Activated naive CD4-positive, alpha-beta T cell treated with Interleukin-2 at 50 U/mL for 16 hours (primary cell): ENCODE measurements at regions not wholly inside any gene's neighbourhood (a gene's known extent, or its start where the extent isn't known, plus 50 kb on each side); places are given as distances from the start of the nearest gene placed in this dataset.
"Not testable (repeated sequence)": the region's sequence is repeated elsewhere in the genome, so short reads cannot be mapped to it uniquely, and the experiment has no call there.

Source experiments
- DNase-seq: peaks from one replicate; pipeline ENCODE4 v3.0.0-alpha.2; 2020

DNA sequence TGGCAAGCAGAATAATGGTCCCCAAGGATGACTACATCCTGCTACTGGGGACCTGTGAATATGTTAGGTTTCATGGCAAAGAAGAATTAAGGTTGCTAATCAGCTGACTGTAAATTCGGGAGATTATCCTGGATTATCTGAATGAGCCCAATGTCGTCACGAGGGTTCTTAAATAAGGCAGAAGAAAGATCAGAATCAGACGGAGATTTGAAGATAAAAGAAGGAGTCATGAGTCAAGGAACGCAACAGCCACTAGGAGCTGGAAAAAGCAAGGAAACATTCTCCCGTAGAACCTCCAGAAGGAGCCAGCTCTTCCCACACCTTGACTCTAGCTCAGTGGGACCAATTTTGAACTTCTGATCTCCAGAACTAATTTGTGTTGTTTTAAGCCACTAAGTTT is 82.9 kb upstream of the APBB1IP start:
- DNase-seq, result no peak

DNA sequence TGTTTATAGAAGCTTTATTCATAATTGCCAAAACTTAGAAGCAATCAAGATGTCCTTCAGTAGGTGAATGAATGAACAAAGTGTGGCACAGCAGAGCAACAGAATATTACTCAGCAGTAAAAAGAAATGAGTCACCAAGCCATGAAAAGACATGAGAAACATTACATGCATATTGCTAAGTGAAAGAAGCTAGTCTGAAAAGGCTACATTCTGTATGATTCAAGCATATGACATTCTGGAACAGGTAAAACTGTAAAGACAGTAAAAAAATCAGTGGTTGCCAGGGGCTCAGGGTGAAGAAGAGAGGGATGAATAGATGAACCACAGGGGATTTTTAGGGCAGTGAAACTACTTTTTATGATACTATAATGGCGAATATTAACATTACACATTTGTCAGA is 80.9 kb upstream of the APBB1IP start:
- no peak for DNase-seq

DNA sequence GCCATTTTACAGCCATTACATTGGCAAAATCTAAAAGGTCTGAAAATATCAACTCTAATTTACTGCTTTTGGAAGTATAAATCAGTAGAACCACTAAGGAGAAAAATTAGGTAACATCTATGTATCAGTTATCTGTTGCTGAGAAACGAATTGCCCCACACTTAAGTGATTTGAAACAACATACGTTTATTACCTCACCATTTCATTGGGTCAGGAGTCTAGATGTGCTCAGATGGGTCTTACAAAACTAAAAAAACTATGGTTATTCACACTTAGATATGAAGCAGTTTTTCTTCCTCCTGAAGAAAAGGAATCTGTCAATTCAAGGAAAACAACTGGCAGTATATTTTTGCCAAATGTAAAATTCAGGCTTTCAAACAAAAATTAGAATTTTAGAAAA is 80.1 kb upstream of the APBB1IP start:
- no peak for DNase-seq

DNA sequence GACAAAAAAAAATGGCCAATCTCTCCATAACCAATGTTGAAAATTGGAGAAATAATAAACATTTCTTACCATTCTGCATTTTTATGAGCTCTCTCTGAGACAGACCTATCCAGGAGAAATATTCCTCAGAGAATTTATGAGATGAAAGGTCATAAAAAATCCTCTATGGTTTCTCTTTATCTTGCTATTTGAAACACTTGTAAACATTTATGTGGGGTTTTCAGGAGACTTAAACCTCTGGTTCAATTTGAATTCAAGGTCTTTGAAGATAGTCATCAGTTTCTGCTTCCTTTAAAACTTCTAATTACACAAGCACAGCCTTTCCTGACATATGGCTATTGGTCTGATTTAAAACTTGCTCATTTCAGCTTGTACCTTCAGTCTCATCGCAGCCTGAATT is 78.5 kb upstream of the APBB1IP start:
- DNase-seq, result no peak

DNA sequence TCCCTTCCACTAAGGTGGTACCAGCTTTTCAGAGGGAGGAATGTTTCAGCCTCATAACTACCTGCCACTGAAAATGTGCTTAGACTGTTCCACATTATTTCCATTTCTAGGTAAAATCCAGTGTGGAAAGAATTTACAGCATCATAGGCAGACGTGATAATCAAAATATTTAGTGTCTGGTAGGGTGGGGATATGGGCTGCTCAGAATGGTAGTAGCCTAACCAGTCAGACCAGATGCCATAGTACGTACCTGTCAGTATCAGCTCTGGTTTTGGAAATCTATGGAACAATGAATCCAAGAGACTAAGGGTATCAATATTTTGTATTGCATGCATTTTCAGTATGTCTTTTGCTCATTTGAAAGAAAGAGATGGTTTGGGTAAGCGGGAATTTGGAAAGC is 76.8 kb upstream of the APBB1IP start:
- DNase-seq, result no peak

DNA sequence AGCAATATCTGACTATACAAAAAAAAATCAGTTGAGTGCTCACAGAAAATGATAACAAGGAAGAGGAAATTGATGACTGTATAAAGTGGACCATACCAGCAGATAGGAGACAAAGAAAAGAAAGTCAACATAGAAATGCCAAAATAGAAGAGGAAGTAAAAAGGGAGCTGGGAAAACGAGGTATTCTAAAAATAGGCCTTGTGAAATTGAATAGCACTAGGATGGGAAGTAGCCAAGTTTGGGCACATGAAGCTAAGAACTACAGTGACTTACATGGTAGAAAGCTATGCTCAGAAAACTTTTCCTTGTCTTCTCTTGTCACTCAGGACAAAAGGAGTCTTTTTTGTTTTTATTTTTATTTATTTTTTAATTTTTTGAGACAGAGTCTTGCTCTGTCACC is 76.2 kb upstream of the APBB1IP start:
- no peak for DNase-seq

DNA sequence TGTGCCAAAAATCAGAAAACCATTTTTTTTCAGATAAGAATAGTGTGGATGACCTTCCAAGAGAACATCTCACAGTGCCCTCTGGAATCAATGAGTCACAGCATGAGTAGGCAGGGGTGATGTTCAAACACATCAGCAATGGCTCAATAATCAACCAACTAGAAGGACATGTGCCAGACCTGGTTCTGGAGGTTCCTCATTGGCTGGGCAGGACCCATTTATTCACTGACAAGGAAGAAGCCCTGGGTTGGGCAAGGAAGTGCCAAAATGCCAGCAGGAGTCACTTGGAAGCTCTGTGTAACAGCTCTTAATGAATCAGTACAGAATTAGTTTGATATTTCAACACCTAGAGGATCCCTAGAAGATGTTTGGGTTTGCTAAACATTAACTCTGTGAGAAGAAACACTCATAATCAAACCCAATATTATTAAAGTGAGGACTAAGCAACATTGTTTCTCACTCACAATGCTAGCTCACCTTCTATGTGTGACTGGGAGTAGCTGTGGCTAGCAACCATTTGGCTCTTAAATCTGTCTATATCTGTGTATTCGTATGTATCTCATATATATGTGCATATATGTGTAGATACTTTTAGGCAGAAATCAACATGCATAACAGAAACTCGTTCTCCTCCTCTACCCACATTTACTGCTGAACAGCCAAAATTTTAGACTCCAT is 72.3 kb upstream of the APBB1IP start:
- no peak for DNase-seq

DNA sequence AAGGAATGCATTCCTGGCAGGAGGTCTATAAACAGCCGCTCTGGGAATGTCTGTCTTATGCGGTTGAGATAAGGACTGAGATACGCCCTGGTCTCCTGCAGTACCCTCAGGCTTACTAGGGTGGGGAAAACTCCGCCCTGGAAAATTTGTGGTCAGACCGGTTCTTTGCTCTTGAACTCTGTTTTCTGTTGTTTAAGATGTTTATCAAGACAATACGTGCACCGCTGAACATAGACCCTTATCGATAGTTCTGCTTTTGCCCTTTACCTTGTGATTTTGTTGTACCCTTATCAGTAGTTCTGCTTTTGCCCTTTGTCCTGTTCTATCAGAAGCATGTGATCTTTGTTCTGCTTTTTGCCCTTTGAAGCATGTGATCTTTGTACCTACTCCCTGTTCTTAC is 71.1 kb upstream of the APBB1IP start:
- DNase-seq, result not testable (repeated sequence)

DNA sequence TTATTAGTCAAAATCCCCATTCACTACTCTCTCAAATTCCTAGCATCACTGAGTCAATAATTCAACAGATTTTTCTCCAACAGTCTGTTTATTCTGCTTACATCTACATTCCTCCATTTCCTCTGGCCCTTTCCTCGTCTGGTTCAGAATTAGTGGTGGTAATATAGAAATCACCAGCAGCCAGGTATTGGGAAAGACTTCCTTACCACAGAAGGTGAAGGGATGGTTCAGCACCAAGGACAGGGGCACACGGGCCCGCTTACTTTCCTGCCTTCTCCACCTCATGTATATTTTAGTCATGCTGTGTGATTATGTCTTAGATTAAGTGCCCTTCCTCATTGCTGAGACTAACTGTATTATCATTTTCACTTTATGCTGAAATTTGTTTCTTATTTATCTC is 70.4 kb upstream of the APBB1IP start:
- peak; percentile 26 for DNase-seq

DNA sequence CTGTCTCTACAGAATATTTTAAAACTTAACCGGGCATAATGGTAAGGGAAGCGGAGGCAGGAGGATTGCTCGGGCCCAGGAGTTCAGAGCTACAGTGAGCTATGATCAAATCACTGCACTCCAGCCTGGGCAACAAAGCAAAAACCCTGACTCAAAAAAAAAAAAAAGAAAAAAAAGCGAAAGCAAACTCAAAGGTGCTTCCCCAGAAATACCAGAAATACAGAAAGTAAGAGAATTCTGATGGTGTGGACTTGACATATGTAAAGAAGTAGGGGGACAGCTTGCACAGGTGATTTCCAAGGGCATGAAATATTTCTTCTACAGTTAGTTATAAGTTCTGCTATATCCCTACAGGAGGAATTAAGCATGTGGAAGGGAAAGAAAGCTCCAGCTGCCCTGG is 69.7 kb upstream of the APBB1IP start:
- DNase-seq, result no peak

DNA sequence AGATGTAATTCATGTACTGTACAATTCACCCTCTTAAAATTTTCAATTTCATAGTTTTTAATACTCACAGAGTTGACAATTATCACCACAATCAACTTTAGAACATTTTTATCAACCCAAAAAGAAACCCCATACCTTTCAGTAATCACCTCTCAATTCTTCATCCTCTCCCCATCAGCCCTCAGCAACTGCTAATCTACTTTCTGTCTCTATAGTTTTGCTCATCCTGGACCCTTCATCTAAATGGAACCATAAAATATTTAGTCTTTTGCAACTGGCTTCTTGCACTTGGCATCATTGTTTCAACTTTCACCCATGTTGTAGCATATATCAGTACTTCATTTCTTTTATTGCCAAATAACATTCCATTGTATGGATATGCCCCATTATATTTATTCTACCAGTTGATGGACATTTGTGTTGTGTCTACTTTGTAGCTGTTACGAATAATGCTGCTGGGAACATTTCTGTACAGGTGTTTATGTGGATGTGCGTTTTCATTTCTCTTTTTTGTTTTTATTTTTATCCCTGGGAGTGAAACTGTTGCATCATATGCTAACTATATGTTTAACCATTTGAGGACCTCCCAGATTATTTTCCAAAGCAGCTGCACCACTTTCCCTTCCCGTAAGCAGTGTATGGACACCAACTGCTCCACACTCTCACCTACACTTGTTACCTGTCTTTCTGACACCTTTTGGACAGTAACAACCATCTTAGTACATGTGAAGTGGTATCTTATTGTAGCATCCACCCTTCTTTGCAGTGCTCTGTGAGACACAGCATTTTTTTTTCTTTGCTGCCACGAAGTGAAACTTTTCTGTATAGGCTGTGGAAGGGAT is 65.4 kb upstream of the APBB1IP start:
- DNase-seq, result no peak

DNA sequence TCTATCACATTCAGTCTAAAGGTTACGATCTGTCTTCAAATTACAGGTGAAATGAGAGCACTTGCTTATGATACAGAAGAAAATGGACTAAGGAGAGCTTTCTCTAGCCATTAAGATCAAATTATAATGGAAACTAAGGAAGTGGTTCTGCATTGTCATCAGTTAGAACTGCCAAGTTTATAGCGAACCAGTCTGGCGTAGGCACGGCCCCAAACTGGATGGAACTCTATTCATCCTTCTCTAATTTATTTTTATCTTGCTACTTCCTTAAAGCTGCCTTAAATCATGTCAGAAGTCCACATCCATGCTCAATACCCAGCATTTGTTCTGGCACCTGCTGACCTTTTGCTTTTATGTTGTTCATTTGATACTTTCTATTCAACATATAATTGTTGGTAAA is 63.7 kb upstream of the APBB1IP start:
- no peak for DNase-seq

DNA sequence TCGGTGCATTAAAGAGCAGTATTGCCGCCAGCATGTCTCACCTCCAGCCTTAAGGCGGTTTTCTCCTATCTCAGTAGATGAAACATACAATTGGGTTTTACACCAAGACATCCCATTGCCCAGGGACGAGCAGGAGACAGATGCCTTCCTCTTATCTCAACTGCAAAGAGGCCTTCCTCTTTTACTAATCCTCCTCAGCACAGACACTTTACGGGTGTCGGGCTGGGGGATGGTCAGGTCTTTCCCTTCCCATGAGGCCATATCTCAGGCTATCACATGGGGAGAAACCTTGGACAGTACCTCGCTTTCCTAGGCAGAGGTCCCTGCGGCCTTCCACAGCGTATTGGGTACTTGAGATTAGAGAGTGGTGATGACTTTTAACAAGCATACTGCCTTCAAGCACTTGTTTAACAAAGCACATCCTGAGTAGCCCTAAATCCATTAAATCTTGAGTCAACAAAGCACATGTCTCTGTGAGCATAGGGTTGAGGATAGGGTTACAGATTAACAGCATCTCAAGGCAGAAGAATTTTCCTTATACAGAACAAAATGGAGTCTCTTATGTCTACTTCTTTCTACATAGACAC is 60.8 kb upstream of the APBB1IP start:
- not testable (repeated sequence) for DNase-seq

DNA sequence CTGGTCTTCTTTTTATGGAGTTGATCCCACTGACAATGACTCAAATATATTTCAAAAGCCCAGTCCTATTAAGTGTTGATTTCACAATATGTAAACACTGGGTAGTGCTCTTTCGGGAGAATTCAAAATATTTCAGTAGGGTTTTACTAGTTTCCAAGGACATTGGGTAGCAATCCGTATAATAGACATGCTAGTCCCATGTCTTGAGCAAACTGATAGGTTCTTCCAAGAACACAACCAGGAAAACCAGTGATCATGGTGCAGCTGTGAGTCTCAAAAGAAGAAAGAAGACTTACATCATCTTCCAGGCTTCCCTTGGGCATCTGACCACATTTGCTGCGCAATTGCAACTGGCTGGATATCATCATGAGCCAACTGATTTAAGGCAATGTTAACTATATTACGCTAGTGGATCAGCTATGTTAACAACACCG is 59.3 kb upstream of the APBB1IP start:
- DNase-seq, result no peak

DNA sequence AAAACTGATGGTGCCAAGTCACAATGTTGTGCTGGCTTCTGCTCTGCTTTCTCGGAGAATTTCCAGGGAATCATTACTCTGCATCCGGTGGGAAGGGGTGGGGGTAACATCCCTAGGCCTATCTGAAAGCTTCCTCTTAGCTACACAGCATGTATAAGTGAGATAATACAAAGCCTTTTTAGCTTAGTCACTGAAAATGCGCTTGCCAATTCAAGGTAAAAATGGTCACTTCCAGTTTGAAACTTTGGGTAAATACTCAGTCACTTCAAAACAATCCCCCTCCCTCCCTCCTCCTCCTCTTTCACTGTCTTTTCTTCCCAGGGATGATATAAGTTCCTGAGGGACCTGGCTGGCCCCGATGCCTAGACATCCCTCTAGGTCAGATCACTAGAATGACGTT is 57.3 kb upstream of the APBB1IP start:
- DNase-seq, result no peak

DNA sequence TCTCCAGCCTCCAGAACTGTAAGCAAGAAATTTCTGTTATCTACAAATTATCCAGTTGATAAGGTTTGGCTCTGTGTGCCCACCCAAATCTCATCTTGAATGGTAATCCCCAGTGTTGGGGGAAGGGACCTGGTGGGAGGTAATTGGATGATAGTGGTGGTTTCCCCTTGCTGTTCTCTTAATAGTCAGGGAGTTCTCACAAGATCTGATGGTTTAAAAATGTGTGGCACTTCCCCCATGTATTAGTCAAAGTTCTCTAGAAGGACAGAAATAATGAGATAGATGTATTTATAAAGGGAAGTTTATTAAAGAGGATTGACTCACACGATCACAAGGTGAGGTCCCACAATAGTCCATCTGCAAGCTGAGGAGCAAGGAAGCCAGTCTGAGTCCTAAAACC is 56.2 kb upstream of the APBB1IP start:
- no peak for DNase-seq

DNA sequence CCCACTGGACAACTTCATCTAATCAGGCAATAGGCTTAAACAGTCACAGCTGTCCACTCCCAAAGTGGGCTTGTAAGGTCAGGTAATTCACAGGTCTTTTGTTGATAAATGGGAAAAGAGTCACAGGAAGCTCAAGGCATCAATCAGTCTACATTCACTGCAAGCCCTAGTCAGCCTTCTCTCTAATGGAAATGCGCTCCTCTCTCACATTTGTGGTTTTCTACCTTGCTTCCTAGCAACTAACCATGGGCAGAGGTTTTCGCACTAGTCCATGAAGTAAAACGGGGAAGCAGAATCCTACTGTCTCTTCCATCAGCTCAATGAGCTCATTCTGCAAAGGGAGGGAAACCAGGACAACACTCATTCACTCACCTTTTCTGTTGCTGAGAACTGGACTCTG is 53.5 kb upstream of the APBB1IP start:
- DNase-seq, result no peak

DNA sequence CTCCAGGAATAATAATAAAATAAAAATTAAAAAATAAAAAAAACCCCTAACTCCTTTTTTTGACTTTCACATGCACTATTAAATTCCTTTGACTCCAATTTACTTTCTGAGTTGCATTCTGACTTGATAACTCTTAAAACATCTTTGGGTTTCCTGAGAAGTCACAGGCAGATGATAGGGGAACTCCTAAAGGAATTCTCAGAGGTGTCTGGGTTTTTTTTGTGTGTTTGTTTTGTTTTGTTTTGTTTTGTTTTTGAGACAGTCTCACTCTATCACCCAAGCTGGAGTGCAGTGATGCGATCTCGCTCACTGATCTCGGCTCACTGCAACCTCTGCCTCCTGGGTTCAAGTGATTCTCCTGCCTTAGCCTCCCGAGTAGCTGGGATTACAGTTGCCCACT is 52.7 kb upstream of the APBB1IP start:
- DNase-seq, result no peak

DNA sequence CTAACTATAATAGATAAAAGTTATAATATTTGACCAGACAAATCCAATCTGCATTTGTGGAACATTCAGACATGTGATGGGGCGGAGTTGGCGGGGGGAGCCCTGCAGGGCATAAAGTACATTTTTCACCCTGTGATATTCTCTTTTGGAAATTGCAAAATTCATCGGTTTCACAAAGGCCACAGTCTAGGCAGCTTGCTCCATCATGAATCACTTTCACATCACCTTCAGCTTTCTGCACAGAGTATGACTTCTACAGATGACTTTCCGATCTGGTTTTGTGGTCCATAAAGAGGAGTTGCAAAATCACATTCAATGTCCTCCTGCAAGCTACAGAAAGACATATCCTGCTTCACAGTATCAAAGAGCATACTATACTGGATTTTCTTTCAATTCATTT is 51.4 kb upstream of the APBB1IP start:
- no peak for DNase-seq
